GM23338 (cell line): ENCODE measurements at regions not wholly inside any gene's neighbourhood (a gene's known extent, or its start where the extent isn't known, plus 50 kb on each side); places are given as distances from the start of the nearest gene placed in this dataset.

Experiments
- ATAC-seq: fragments of 200-7000 bp; cut with Tn5 transposase; 3 replicates; pipeline ENCODE4 v1.9.1; 2020
- DNase-seq: peaks from one replicate; pipeline ENCODE4 v3.0.0-alpha.2; 2015; ENCODE audit warnings: low spot score
- H2AFZ ChIP-seq: fragments of 200-600 bp; sonication (generic); 2 replicates; pipeline ENCODE4 v1.8.0; 2016; ENCODE audit warnings: antibody characterized with exemption, mild to moderate bottlenecking, moderate library complexity
- H3F3A ChIP-seq: fragments of 200-600 bp; sonication (generic); replicated peaks from 2 replicates; pipeline ENCODE4 v1.8.0; 2017; ENCODE audit warnings: antibody characterized with exemption, mixed run types, low read depth
- H3K27ac ChIP-seq: fragments of 200-600 bp; sonication (generic); 2 replicates; pipeline ENCODE4 v1.6.1; 2016; ENCODE audit warnings: low read depth
- H3K27me3 ChIP-seq: fragments of 200-600 bp; sonication (generic); 2 replicates; pipeline ENCODE4 v1.8.0; 2016; ENCODE audit warnings: mild to moderate bottlenecking, mixed run types, moderate library complexity; ENCODE audit not compliant: insufficient read depth
- H3K36me3 ChIP-seq: fragments of 200-600 bp; sonication (generic); 2 replicates; pipeline ENCODE4 v1.8.0; 2016; ENCODE audit warnings: mild to moderate bottlenecking; ENCODE audit not compliant: insufficient read depth
- H3K4me1 ChIP-seq: fragments of 200-600 bp; sonication (generic); 2 replicates; pipeline ENCODE4 v1.8.0; 2016; ENCODE audit warnings: mild to moderate bottlenecking, moderate library complexity; ENCODE audit not compliant: insufficient read depth
- H3K4me2 ChIP-seq: fragments of 200-600 bp; sonication (generic); 2 replicates; pipeline ENCODE4 v1.7.1; 2017; ENCODE audit warnings: mixed run types
- H3K4me3 ChIP-seq: fragments of 200-600 bp; sonication (generic); 2 replicates; pipeline ENCODE4 v1.6.1; 2016; ENCODE audit warnings: mixed run types
- H3K79me2 ChIP-seq: fragments of 200-600 bp; sonication (generic); replicated peaks from 2 replicates; pipeline ENCODE4 v1.8.0; 2017; ENCODE audit warnings: mild to moderate bottlenecking; ENCODE audit not compliant: insufficient read depth
- H3K9me2 ChIP-seq: fragments of 200-600 bp; sonication (generic); 2 replicates; pipeline ENCODE4 v1.8.0; 2017; ENCODE audit not compliant: insufficient read depth
- H4K20me1 ChIP-seq: fragments of 200-600 bp; sonication (generic); replicated peaks from 2 replicates; pipeline ENCODE4 v1.8.0; 2017; ENCODE audit warnings: mild to moderate bottlenecking; ENCODE audit not compliant: insufficient read depth
- H3K27ac Mint-ChIP-seq: 2 replicates; pipeline ENCODE4 v1.8.0; 2020; ENCODE audit warnings: inconsistent platforms, mild to moderate bottlenecking, moderate library complexity, mixed read lengths
- H3K27me3 Mint-ChIP-seq: 3 replicates; pipeline ENCODE4 v1.8.0; 2022; ENCODE audit warnings: low read depth, mild to moderate bottlenecking, moderate library complexity, mixed read lengths, inconsistent platforms; ENCODE audit not compliant: insufficient read depth, poor library complexity
- H3K36me3 Mint-ChIP-seq: 3 replicates; pipeline ENCODE4 v1.8.0; 2021; ENCODE audit warnings: low read depth, mild to moderate bottlenecking, inconsistent platforms, moderate library complexity, mixed read lengths
- H3K4me1 Mint-ChIP-seq: 3 replicates; pipeline ENCODE4 v1.8.0; 2020; ENCODE audit warnings: mild to moderate bottlenecking, inconsistent platforms, mixed read lengths
- H3K4me3 Mint-ChIP-seq: 3 replicates; pipeline ENCODE4 v1.8.0; 2021; ENCODE audit warnings: moderate library complexity, mild to moderate bottlenecking, inconsistent platforms, mixed read lengths
- H3K9me3 Mint-ChIP-seq: 3 replicates; pipeline ENCODE4 v1.8.0; 2020; ENCODE audit warnings: moderate library complexity, mild to moderate bottlenecking, inconsistent platforms, mixed read lengths
- CREB1 ChIP-seq: fragments of 250-450 bp; sonication (Bioruptor Pico); IDR thresholded peaks from 2 replicates; pipeline ENCODE4 v1.5.0; 2020; ENCODE audit warnings: low read depth, mild to moderate bottlenecking, moderate library complexity
- EZH2 ChIP-seq: fragments of 200-600 bp; sonication (generic); IDR thresholded peaks from one replicate; pipeline ENCODE4 v1.8.0; 2017; ENCODE audit warnings: antibody characterized with exemption, mild to moderate bottlenecking, low read depth; ENCODE audit not compliant: unreplicated experiment
- ZNF114 ChIP-seq: fragments of 250-450 bp; sonication (Bioruptor Pico); IDR thresholded peaks from 2 replicates; pipeline ENCODE4 v1.5.0; 2020; ENCODE audit warnings: mild to moderate bottlenecking, moderate library complexity
- ZNF331 ChIP-seq: fragments of 250-450 bp; sonication (Bioruptor Pico); IDR thresholded peaks from 2 replicates; pipeline ENCODE4 v1.5.0; 2020; ENCODE audit warnings: low read depth, mild to moderate bottlenecking, moderate library complexity
- TF ChIP-seq, protein P1 (sequence below): IDR thresholded peaks from one replicate; pipeline ENCODE4 v1.6.1; 2018; ENCODE audit warnings: antibody characterized with exemption; ENCODE audit not compliant: unreplicated experiment
- TF ChIP-seq, protein P2 (sequence below): fragments of 250-450 bp; sonication (Bioruptor Pico); IDR thresholded peaks from 2 replicates; pipeline ENCODE4 v1.5.0; 2020; ENCODE audit warnings: mild to moderate bottlenecking, moderate library complexity

DNA sequence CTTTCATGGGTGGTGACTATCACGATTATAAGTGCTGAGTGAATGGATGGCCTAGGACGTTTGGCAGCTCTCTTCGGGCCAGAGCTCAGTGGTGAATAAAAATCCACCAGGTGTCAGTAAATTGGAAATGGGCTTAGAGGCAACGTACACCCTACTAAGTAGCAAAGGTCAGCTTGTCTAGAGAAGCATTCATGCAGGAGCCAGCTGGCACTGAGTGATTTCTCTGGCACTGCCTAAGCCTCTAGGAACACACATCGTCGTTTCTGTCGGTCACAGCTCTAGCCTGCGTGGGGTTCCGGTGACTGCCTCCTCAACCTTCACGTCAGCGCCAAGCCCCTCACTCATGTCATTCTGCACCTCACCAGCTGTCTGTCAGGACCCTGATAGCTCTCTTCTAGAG is 192.4 kb upstream of the NTM start:
- ATAC-seq (no peak), DNase-seq (no peak)
- Mint-ChIP-seq H3K9me3 (peaks cover 13% of the 10 kb centered on the region), H3K36me3 (peaks cover 13% of the 10 kb centered on the region; the same call in 2 of the 3 replicates), H3K4me3 (no peak overlapping the region), H3K4me1 (peaks cover 32% of the 10 kb centered on the region), H3K27ac (no peak overlapping the region; the same call in 1 of the 2 replicates), H3K27me3 (no peaks in the 10 kb centered on the region)
- no peaks in the 10 kb centered on the region for H3K27me3 ChIP-seq
- H2AFZ ChIP-seq, result no peak overlapping the region; the same call in 1 of the 2 replicates
- H3K79me2 ChIP-seq, result no peaks in the 10 kb centered on the region
- no peak overlapping the region for H3K27ac ChIP-seq
- no peaks in the 10 kb centered on the region for H4K20me1 ChIP-seq
- no peaks in the 10 kb centered on the region; the same call in 1 of the 2 replicates for H3F3A ChIP-seq
- H3K4me3 ChIP-seq, result no peak overlapping the region
- TF ChIP-seq CREB1 (CRISPR knock-in tag), result no peak
- TF ChIP-seq ZNF331 (CRISPR knock-in tag), result no peak
- TF ChIP-seq, protein P1, sequence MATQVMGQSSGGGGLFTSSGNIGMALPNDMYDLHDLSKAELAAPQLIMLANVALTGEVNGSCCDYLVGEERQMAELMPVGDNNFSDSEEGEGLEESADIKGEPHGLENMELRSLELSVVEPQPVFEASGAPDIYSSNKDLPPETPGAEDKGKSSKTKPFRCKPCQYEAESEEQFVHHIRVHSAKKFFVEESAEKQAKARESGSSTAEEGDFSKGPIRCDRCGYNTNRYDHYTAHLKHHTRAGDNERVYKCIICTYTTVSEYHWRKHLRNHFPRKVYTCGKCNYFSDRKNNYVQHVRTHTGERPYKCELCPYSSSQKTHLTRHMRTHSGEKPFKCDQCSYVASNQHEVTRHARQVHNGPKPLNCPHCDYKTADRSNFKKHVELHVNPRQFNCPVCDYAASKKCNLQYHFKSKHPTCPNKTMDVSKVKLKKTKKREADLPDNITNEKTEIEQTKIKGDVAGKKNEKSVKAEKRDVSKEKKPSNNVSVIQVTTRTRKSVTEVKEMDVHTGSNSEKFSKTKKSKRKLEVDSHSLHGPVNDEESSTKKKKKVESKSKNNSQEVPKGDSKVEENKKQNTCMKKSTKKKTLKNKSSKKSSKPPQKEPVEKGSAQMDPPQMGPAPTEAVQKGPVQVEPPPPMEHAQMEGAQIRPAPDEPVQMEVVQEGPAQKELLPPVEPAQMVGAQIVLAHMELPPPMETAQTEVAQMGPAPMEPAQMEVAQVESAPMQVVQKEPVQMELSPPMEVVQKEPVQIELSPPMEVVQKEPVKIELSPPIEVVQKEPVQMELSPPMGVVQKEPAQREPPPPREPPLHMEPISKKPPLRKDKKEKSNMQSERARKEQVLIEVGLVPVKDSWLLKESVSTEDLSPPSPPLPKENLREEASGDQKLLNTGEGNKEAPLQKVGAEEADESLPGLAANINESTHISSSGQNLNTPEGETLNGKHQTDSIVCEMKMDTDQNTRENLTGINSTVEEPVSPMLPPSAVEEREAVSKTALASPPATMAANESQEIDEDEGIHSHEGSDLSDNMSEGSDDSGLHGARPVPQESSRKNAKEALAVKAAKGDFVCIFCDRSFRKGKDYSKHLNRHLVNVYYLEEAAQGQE, result no peak
- TF ChIP-seq ZNF114 (CRISPR knock-in tag), result no peak
- TF ChIP-seq, protein P2, sequence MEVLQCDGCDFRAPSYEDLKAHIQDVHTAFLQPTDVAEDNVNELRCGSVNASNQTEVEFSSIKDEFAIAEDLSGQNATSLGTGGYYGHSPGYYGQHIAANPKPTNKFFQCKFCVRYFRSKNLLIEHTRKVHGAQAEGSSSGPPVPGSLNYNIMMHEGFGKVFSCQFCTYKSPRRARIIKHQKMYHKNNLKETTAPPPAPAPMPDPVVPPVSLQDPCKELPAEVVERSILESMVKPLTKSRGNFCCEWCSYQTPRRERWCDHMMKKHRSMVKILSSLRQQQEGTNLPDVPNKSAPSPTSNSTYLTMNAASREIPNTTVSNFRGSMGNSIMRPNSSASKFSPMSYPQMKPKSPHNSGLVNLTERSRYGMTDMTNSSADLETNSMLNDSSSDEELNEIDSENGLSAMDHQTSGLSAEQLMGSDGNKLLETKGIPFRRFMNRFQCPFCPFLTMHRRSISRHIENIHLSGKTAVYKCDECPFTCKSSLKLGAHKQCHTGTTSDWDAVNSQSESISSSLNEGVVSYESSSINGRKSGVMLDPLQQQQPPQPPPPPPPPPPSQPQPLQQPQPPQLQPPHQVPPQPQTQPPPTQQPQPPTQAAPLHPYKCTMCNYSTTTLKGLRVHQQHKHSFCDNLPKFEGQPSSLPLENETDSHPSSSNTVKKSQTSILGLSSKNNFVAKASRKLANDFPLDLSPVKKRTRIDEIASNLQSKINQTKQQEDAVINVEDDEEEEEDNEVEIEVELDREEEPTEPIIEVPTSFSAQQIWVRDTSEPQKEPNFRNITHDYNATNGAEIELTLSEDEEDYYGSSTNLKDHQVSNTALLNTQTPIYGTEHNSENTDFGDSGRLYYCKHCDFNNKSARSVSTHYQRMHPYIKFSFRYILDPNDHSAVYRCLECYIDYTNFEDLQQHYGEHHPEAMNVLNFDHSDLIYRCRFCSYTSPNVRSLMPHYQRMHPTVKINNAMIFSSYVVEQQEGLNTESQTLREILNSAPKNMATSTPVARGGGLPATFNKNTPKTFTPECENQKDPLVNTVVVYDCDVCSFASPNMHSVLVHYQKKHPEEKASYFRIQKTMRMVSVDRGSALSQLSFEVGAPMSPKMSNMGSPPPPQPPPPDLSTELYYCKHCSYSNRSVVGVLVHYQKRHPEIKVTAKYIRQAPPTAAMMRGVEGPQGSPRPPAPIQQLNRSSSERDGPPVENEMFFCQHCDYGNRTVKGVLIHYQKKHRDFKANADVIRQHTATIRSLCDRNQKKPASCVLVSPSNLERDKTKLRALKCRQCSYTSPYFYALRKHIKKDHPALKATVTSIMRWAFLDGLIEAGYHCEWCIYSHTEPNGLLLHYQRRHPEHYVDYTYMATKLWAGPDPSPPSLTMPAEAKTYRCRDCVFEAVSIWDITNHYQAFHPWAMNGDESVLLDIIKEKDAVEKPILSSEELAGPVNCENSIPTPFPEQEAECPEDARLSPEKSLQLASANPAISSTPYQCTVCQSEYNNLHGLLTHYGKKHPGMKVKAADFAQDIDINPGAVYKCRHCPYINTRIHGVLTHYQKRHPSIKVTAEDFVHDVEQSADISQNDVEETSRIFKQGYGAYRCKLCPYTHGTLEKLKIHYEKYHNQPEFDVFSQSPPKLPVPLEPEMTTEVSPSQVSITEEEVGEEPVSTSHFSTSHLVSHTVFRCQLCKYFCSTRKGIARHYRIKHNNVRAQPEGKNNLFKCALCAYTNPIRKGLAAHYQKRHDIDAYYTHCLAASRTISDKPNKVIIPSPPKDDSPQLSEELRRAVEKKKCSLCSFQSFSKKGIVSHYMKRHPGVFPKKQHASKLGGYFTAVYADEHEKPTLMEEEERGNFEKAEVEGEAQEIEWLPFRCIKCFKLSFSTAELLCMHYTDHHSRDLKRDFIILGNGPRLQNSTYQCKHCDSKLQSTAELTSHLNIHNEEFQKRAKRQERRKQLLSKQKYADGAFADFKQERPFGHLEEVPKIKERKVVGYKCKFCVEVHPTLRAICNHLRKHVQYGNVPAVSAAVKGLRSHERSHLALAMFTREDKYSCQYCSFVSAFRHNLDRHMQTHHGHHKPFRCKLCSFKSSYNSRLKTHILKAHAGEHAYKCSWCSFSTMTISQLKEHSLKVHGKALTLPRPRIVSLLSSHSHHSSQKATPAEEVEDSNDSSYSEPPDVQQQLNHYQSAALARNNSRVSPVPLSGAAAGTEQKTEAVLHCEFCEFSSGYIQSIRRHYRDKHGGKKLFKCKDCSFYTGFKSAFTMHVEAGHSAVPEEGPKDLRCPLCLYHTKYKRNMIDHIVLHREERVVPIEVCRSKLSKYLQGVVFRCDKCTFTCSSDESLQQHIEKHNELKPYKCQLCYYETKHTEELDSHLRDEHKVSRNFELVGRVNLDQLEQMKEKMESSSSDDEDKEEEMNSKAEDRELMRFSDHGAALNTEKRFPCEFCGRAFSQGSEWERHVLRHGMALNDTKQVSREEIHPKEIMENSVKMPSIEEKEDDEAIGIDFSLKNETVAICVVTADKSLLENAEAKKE (CRISPR knock-in tag), result no peak
- no peak for TF ChIP-seq EZH2
- H3K4me1 ChIP-seq, result peaks cover 43% of the 10 kb centered on the region
- H3K36me3 ChIP-seq, result no peaks in the 10 kb centered on the region
- H3K4me2 ChIP-seq, result no peak overlapping the region
- H3K9me2 ChIP-seq, result peaks cover 40% of the 10 kb centered on the region
